ENCODE measurements at regions not wholly inside any gene's neighbourhood (a gene's known extent, or its start where the extent isn't known, plus 50 kb on each side); places are given as distances from the start of the nearest gene placed in this dataset.
"Not testable (repeated sequence)": the region's sequence is repeated elsewhere in the genome, so short reads cannot be mapped to it uniquely, and the experiment has no call there.

DNA sequence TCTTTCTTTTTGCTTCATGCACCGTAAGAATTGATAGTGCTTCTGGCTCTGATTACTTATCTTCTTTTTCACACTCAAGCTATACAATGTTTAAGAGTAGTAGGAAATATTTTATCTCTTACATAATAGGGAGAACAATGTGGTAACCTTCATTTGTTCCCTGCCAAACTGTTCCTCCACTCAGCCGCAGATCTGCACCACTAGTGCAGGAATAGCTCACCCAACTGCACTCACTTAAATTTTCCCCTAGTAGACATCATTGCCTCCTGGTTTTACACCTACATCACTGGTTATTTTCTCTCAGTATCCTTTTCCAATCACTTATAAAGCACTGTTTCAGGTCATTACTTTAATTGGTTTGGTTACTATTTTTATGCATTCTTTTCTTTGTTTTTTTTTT, 283.5 kb upstream of the ZNF804A start:
- DNase-seq (ENCODE audit: low read depth), result no peak

DNA sequence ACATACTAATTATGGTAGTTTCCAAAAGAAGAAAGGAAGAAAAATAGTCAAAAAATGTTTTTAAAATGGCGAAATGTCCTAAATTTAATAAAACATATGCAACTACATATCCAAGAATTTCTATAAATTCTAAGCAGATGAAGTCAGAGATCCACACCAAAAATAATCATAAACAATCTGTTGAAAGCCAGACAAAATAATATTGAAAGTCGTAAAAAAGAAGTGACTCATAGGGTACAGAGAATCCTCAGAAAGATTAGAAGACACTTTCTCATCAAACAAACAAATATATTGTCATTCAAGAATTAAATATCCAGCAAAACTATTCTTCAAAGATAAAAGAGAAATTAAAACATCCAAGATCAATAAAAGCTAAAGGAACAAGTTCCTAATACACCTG, 281.4 kb upstream of the ZNF804A start:
- no peak for DNase-seq (ENCODE audit: low read depth)

DNA sequence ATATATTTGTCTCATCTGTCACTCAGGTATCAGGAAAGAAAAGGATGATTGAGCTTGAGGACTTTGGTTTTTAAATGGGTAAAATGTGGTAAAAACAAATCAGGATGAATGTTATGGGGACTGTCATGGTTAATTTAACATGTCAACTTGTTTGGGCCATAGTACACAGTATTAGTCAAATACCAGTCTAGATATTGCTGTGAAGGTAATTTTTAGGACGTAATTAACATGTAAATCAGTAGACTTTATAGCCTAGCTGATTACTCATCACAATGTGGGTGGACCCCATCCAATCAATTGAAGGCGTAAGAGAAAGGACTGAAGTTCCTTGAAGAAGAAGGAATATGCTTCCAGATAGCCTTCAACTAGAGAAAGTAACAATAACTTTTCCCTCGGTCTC, 275.7 kb upstream of the ZNF804A start:
- no peak for DNase-seq (ENCODE audit: low read depth)

DNA sequence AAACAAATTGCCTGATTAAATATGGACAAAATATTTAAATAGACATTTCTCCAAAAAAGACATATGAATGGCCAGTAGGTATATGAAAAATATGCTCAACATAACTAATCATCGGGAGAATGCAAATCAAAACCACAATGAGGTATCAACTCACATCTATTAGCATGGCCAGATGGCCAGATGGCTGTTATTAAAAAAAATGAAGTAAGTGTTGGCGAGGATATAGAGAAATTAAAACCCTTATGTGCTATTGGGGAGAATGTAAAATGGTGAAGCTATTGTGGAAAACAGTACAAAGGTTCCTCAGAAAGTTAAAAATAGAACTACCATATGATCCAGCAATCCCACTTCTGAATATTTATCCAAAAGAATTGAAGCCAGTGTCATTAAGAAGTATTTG, 272.3 kb upstream of the ZNF804A start:
- DNase-seq (ENCODE audit: low read depth), result no peak

DNA sequence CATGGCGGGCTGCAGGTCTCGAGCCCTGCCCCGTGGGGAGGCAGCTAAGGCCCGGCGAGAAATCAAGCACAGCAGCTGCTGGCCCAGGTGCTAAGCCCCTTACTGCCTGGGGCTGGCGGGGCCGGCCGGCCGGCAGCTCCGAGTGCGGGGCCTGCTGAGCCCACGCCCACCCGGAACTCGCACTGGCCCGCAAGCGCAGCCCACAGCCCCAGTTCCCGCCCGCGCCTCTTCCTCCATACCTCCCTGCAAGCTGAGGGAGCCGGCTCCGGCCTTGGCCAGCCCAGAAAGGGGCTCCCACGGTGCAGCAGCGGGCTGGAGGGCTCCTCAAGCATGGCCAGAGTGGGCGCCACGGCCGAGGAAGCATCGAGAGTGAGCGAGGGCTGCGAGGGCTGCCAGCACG, 270.5 kb upstream of the ZNF804A start:
- DNase-seq (ENCODE audit: low read depth), result not testable (repeated sequence)

DNA sequence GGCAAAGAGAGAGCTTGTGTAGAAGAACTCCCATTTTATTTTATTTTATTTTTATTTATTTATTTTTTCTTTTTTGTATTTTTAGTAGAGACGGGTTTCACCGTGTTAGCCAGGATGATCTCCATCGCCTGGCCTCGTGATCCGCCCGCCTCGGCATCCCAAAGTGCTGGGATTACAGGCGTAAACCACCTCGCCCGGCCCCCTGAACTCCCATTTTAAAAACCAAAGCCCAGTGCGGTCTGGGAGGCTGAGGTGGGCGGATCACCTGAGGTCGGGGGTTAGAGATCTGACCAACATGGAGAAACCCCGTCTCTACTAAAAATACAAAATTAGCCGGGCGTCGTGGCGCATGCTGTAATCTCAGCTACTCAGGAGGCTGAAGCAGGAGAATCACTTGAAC, 267.8 kb upstream of the ZNF804A start:
- DNase-seq (ENCODE audit: low read depth), result not testable (repeated sequence)

DNA sequence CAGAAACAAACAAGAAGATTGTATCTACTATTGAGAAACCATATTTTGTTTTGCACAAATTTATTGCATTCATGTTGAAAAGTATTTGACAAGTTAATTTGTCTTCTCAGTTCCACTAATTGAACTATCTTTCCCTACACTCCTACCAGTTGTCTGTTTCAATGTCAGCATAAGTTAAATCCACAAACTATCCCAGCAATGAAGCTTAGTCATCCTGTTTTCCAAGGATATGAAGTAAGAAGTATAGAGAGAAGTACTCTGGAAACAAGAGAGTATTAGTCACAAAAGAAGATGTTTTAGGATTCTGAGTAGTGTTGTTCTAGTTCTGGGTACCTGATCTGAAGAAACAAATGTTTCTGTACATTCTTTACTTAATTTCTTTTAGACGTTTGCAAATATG, 261.6 kb upstream of the ZNF804A start:
- no peak for DNase-seq (ENCODE audit: low read depth)

DNA sequence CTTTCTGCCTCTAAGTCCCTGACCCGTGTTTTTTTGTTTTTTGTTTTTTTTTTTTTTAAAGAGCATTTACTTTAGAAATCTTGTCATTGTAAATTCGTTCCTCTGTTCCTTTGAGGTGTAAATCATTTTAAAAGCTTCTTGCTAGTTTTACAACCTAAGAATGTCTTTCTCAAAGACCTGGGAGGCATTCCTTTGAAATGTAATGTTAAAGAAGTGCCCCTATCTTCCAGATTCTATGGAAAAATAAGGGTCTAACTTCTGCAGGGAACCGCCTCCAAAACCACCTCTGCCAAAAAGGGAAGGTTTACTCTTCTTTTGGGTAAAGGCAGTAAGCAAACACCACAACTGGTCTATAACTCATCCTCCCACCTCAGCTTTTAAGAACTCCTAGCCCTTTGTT, 259.6 kb upstream of the ZNF804A start:
- DNase-seq (ENCODE audit: low read depth), result no peak

DNA sequence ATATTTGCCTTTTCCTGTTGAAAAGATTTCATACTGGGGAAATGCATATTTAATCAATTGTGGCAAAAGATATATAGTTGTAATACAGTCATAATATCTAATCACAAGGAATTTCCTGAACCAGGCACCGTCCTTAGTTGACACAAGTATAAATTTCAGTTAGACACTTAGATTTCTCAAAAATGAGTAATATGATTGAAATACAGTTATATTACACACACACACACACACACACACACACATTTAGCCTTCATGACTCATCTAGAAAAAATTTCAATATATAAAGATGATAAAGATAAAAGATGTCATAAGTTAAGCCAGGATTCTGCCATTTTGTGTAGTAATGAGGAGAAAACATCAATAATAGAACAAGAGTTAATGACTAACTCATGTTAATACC, 258.4 kb upstream of the ZNF804A start:
- no peak for DNase-seq (ENCODE audit: low read depth)

DNA sequence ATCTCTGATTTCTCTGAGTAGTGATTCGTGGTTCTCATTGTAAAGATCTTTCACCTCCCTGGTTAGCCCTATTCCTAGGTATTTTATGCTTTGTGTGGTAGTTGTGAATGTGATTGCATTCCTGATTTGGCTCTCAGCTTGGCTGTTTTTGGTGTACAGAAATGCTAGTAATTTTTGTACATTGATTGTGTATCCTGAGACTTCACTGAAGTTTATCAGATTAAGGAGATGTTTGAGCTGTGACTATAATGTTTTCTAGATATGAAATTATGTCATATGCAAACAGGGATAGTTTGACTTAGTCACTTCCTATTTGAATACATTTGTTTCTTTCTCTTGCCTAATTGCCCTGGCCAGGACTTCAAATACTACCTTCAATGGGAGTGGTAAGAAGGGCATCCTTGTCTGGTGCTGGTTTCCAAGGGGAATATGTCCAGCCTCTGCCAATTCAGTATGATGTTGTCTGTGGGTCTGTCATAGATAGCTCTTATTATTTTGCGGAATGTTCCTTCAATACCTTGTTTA, 251.9 kb upstream of the ZNF804A start:
- DNase-seq (ENCODE audit: low read depth), result no peak

DNA sequence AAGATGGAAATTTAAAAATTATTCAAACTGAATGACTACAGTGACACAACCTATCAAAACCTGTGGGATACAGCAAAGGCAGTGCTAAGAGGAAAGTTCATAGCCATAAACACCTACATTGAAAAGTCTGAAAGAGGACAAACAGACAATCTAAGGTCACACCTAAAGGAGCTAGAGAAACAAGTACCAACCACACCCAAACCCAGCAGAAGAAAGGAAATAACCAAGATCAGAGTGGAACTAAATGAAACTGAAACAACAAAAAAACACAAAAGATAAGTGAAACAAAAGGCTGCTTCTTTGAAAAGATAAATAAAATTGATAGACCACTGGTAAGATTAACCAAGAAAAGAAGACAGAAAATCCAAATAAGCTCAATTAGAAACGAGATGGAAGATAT, 247.2 kb upstream of the ZNF804A start:
- no peak for DNase-seq (ENCODE audit: low read depth)

DNA sequence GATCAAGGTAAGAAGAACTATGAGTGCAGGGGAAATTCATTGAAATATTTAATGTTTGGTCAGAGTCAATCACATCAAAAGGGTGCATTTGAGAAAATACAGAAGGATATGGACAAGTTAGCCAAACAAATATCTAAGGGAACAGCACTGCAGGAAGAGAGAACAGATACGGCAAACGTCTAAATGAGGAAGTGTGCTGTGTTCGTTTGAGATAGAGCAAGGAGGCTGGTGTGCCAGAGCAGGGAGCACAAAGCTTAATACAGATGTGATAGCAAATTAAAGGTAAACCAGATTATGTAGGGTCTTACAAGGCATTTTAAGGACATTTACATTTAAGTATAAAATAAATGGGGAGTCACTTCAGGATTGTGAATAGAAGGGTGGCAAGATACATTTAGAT, 241.3 kb upstream of the ZNF804A start:
- no peak for DNase-seq (ENCODE audit: low read depth)

DNA sequence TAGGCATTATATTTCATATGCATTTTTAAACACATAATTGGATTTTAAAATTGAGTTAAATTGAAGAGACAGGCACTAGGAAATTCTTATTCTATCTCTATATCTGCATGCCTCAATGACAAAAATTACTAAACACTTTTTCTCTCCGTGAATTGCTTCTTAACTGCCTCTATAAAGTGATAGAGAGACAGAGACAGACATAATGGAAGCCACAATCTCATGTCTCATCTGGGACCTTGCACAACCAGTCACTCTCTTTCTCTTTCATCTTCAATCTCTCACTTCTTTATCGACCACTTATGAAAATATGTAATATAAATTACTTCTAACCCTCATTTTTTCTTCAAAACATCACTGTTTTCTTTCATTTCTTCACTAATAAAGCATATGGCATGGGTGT, 238.9 kb upstream of the ZNF804A start:
- DNase-seq (ENCODE audit: low read depth), result no peak

DNA sequence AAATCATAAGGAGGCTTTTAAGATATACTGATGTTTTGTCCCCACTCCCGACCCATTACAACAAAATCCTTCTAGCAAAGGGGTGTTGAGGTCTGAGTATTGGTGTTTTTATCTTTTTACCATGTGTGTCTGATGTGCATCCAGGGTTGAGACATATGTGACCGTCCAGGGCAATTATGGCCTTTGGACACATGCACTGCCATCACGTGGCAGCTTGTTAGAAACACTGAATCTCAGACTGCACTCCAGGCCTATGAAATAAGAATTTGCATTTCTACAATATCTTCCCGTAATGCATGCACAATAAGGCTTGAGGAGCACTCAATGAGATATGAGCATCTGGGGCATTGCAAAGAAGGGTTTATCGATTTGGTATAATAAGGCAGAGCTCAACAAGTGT, 235.1 kb upstream of the ZNF804A start:
- no peak for DNase-seq (ENCODE audit: low read depth)

DNA sequence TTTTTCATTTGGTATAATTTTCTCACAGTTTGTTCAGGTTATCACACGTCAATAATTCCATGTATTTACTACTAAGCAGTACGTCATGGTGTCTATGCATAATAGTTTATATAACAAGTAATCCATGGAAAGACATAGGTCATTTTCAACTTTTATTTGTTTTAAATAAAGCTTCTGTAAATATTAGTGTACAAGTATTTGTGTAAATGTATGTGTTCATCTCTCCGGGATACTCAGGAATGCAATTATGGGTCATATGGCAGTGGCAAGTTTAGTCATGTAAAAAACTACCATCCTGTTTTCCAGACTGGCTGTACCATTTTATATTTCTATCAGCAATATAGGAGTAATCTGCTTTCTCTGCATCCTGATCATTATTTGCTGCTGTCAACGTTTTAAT, 231.1 kb upstream of the ZNF804A start:
- DNase-seq (ENCODE audit: low read depth), result no peak

DNA sequence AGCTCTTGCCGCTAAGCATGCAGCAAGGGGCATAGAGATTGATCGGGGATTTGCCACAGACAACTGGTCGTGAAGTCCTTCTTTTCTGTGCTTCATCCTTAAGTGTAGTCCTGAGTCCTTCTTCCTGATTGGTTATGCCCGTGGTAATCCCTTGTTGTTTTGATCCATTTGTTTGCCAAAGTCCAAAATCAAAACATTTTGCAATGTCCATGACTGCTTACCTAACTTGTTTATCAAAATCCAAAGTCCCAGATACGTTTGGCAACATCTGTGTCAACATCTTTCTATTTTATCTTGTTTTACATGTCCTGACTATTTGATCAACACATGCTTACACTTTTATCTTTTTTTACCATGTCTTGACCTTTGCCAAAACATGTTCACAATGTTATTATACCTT, 229.0 kb upstream of the ZNF804A start:
- no peak for DNase-seq (ENCODE audit: low read depth)

DNA sequence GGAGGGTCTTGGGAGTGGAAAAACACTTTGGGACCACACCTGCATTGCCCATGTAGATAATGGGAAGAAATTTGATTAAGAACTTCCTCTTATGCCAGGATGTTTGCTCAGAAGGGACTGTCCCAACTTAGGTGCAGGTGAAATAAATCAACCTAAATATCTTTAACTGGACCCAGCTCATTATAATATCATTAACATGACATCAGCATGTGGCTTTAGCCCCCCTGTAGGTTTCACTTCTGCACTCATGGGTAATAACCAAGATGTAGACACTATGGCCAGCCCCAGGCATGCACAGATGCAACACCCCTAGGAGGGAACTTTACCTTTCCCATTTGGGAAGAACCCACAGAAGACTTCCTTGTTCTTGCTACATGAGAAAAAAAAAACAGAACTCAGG, 227.4 kb upstream of the ZNF804A start:
- no peak for DNase-seq (ENCODE audit: low read depth)

DNA sequence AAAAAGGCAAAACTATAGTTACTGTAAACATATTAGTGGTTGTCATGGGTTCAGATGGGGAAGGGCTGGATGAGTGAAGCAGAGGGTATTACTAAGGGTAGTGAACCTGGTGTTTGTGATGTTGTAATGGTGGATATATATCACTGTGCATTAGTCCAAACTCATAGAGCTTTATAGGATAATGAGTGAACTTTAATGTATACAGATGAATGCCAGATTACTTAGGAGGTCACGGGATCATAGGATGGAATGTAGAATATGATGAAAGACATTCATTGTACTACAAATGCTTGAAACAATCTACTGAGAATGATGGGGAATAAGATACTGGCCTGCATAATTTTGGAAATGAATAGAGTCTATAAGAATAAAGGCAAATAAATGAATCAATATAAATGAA, 226.7 kb upstream of the ZNF804A start:
- no peak for DNase-seq (ENCODE audit: low read depth)

DNA sequence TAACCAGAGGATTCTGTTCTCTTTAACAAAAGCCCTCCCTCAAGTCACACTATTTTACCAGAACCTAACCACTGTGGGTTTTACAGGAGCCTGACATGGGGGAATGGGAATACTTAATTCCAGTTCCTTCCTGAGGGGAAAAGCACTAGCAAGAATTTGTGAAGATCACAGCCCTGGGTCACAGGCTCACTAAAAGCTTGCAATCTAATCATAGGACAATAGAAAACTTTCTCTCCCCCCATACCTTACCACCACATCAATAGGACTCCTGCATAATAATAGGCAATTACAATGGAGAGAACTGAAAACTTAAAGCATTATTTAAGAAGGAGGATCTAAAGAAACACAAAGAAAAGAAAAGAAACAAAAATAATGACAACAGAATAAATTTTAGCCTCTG, 225.8 kb upstream of the ZNF804A start:
- DNase-seq (ENCODE audit: low read depth), result no peak

DNA sequence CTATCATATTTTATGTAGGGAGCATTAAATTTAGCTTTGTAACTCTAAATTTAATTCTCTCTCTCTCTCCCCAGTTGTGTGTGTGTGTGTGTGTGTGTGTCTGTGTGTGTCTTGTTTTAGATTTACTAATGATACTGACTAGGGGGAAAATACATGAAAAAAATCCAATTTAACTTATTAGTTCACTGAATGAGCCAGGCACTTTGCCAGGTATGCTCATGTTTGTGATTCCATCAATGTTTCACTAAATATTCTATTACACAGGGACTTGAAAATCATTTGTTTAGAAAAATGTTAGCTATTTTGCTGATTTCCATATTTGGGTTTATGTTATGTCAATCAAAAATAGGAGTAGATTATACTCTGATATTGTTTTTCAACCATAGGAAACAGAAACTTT, 203.7 kb upstream of the ZNF804A start:
- DNase-seq (ENCODE audit: low read depth), result no peak

DNA sequence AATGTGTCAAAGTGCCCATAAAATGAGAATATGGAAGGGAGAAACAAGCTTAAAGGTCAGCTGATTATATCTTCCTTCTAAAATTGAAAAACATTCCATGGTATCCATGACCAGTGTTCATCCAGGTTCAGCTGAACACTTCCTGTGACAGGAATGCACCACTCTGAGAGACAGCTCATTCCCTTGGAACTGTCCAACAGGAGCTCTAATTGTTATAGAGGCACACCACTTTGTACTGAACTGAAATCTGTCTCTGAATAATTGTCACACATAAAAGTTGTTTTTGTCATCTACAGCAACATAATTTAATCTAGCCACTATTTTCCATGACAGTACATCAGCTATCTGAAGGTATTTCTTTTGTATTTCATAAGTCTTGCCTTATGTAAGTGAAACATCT, 195.9 kb upstream of the ZNF804A start:
- DNase-seq (ENCODE audit: low read depth), result no peak

DNA sequence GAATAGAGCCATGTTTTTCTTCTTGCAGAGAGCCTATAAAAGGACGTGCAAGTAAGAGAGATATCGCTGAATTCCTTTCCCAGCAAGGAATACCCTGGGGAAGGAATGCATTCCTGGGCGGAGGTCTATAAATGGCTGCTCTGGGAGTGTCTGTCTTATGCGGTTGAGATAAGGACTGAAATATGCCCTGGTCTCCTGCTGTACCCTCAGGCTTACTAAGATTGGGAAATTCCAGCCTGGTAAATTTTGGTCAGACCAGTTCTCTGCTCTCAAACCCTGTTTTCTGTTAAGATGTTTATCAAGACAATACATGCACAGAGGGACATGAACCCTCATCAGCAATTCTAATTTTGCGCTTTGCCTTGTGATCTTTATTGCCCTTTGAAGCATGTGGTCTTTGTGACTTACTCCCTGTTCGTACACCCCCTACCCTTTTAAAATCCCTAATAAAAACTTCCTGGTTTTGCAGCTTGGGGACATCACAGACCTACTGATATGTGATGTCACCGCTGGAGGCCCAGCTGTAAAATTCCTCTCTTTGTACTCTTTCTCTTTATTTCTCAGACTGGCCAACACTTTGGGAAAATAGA, 191.2 kb upstream of the ZNF804A start:
- not testable (repeated sequence) for DNase-seq (ENCODE audit: low read depth)

DNA sequence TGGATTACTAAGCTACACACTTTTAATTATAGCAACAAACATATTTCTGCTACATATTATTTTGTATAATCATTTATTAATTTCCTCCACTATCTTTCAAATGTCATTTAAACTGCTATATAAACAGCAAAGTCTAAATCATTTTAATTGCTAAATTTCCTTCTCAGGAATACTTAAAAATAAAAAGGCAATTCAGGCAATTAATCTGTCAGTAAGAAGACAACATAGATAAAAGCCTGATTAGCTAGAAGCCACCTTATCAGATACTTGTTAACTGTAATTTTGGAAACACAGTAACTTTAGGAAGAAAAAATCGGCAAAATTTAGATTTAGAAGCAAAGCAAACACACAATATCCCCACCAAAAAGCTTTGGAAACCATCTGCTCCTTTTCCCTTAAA, 188.2 kb upstream of the ZNF804A start:
- DNase-seq (ENCODE audit: low read depth), result no peak

DNA sequence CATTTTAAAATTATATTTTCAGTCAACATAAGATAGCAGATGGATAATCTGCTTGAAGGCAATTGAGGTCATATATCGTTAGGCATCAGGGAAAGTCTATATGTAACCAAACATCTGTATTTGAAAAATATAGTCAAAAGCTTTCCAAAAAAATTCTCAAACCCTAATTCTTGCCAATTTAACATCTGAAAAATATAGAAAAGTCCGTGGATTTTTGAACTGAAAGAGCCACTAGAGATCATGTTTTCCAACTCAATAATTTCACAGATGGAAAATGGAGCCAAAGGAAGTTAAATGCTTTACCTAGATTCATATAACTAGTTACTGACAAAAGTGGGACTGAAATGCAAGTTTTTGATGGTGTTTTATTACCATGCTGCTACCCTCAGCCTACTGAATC, 185.1 kb upstream of the ZNF804A start:
- DNase-seq (ENCODE audit: low read depth), result no peak

Data from myocyte (in vitro differentiated cells).